GM12872 (cell line): ENCODE measurements at regions not wholly inside any gene's neighbourhood (a gene's known extent, or its start where the extent isn't known, plus 50 kb on each side); places are given as distances from the start of the nearest gene placed in this dataset.

Experiments
- CTCF ChIP-seq: IDR thresholded peaks from 3 replicates; pipeline ENCODE4 v1.5.1; 2011; ENCODE audit warnings: low read depth, mild to moderate bottlenecking, low read length, moderate library complexity; ENCODE audit not compliant: insufficient read depth

GRCh38 chr13:111004444-111004843 lies 89.6 kb upstream of the ANKRD10 start:
- no peak for TF ChIP-seq CTCF

GRCh38 chr13:111001636-111002035 lies 86.8 kb upstream of the ANKRD10 start:
- TF ChIP-seq CTCF: no peak

GRCh38 chr13:110993788-110994187 lies 78.9 kb upstream of the ANKRD10 start:
- TF ChIP-seq CTCF: no peak

GRCh38 chr13:110991991-110992508 lies 77.2 kb upstream of the ANKRD10 start:
- TF ChIP-seq CTCF: no peak

- TF ChIP-seq CTCF: no peak
Measured at GRCh38 chr13:110989331-110989730, 74.5 kb upstream of the ANKRD10 start.

GRCh38 chr13:110985541-110985940 lies 70.7 kb upstream of the ANKRD10 start:
- TF ChIP-seq CTCF: no peak

GRCh38 chr13:110984798-110985197 lies 69.9 kb upstream of the ANKRD10 start:
- no peak for TF ChIP-seq CTCF
